HCT116 (cell line): ENCODE measurements at regions not wholly inside any gene's neighbourhood (a gene's known extent, or its start where the extent isn't known, plus 50 kb on each side); places are given as distances from the start of the nearest gene placed in this dataset.

Source experiments
- ATAC-seq: fragments of 200-7000 bp; cut with Tn5 transposase; 2 replicates; pipeline ENCODE4 v1.9.1; 2020; ENCODE audit warnings: mild to moderate bottlenecking, moderate library complexity
- BruUV-seq: library from RNA; stranded (reverse); fragments of 400-500 nt; replicated peaks from 2 replicates; lab custom pipeline; 2021; lab: Mats Ljungman, UMichigan
- CTCF ChIA-PET: fragments of 300-600 bp; sonication (Branson Sonifier 250); formaldehyde crosslinking; loops from one replicate; lab custom pipeline; 2021; ENCODE audit warnings: antibody characterized with exemption; lab: Charles Lee
- POLR2A ChIA-PET: fragments of 300-600, 350-600 bp; sonication (Branson Sonifier 250); formaldehyde crosslinking; loops from one replicate; lab custom pipeline; 2021; ENCODE audit warnings: antibody characterized with exemption; lab: Charles Lee
- RAD21 ChIA-PET, 2 experiments: fragments of 300-600 bp; sonication (Branson Sonifier 250); formaldehyde crosslinking; loops; one replicate each; lab custom pipeline; 2023; ENCODE audit warnings: low total read pairs in 2 of 2; ENCODE audit not compliant: uncharacterized antibody in 2 of 2, unreplicated experiment in 2 of 2, low non-redundant PET in 1 of 2; lab: Charles Lee
- DNase-seq: peaks from one replicate; pipeline ENCODE4 v3.0.0-alpha.2; 2010; ENCODE audit warnings: low read depth, low spot score
- H2AFZ ChIP-seq: fragments of 200-600 bp; shearing (Covaris generic), sonication (generic); 2 replicates; pipeline ENCODE4 v1.6.1; 2017; ENCODE audit warnings: low read depth, mixed run types, mixed read lengths, antibody characterized with exemption, low read length; ENCODE audit not compliant: poor library complexity, severe bottlenecking
- H3K27ac ChIP-seq: 2 replicates; pipeline ENCODE4 v1.5.1; 2012; ENCODE audit warnings: low read depth, low read length
- H3K27me3 ChIP-seq: fragments of 200-600 bp; sonication (generic); 2 replicates; pipeline ENCODE4 v1.6.1; 2016; ENCODE audit warnings: mixed run types, low read length, mixed read lengths; ENCODE audit not compliant: insufficient read depth
- H3K36me3 ChIP-seq, 2 experiments: fragments of 200-500 bp in 1 of 2; fragments of 200-600 bp in 1 of 2; sonication (Bioruptor generic) in 1 of 2; sonication (generic) in 1 of 2; 2 replicates each; pipeline versions ENCODE4 v1.5.1 to v1.6.1; 2014 to 2016; ENCODE audit warnings: low read length in 2 of 2, inconsistent platforms in 1 of 2, mixed read lengths in 1 of 2, mixed run types in 1 of 2; ENCODE audit not compliant: insufficient read depth in 2 of 2, control insufficient read depth in 1 of 2
- H3K4me1 ChIP-seq, 2 experiments: fragments of 200-600 bp in 1 of 2; sonication (generic) in 1 of 2; 2 replicates each; pipeline versions ENCODE4 v1.5.1 to v1.6.1; 2012 to 2017; ENCODE audit warnings: low read length in 2 of 2, inconsistent platforms in 1 of 2, mild to moderate bottlenecking in 1 of 2, mixed read lengths in 1 of 2, mixed run types in 1 of 2, moderate library complexity in 1 of 2; ENCODE audit not compliant: insufficient read depth in 2 of 2, control insufficient read depth in 1 of 2
- H3K4me2 ChIP-seq: fragments of 200-600 bp; sonication (generic); 2 replicates; pipeline ENCODE4 v1.6.1; 2017; ENCODE audit warnings: mixed run types, low read length, mixed read lengths
- H3K4me3 ChIP-seq, 2 experiments: fragments of 200-600 bp in 1 of 2; sonication (generic) in 1 of 2; replicated peaks in 1 of 2; 2 replicates each; pipeline ENCODE4 v1.5.1; 2011 to 2016; ENCODE audit warnings: low read length in 2 of 2, control low read depth in 1 of 2, low read depth in 1 of 2, mild to moderate bottlenecking in 1 of 2, mixed read lengths in 1 of 2, mixed run types in 1 of 2
- H3K79me2 ChIP-seq: fragments of 200-600 bp; sonication (generic); 2 replicates; pipeline ENCODE4 v1.6.1; 2017; ENCODE audit warnings: mild to moderate bottlenecking, mixed run types, low read length, moderate library complexity, mixed read lengths; ENCODE audit not compliant: insufficient read depth
- H3K9ac ChIP-seq: fragments of 200-600 bp; sonication (generic); 2 replicates; pipeline ENCODE4 v1.6.1; 2016; ENCODE audit warnings: low read length, mixed read lengths
- H3K9me2 ChIP-seq: fragments of 200-600 bp; sonication (generic), shearing (Covaris generic); 2 replicates; pipeline ENCODE4 v1.6.1; 2017; ENCODE audit warnings: mixed run types, mild to moderate bottlenecking, moderate library complexity; ENCODE audit not compliant: insufficient read depth
- H3K9me3 ChIP-seq, 2 experiments: fragments of 200-500 bp in 1 of 2; fragments of 200-600 bp in 1 of 2; sonication (Bioruptor generic) in 1 of 2; sonication (generic) in 1 of 2; 2 replicates each; pipeline ENCODE4 v1.6.1; 2014 to 2017; ENCODE audit warnings: low read length in 2 of 2, mixed read lengths in 2 of 2, inconsistent platforms in 1 of 2, low read depth in 1 of 2, mild to moderate bottlenecking in 1 of 2, mixed run types in 1 of 2, moderate library complexity in 1 of 2; ENCODE audit not compliant: control insufficient read depth in 1 of 2, insufficient read depth in 1 of 2
- H4K20me1 ChIP-seq: fragments of 200-600 bp; sonication (generic), shearing (Covaris generic); 2 replicates; pipeline ENCODE4 v1.6.1; 2017; ENCODE audit warnings: mixed run types, mild to moderate bottlenecking, moderate library complexity; ENCODE audit not compliant: insufficient read depth
- ATF3 ChIP-seq: IDR thresholded peaks from 2 replicates; pipeline ENCODE4 v1.6.1; 2012
- CBX3 ChIP-seq: IDR thresholded peaks from 2 replicates; pipeline ENCODE4 v1.6.1; 2012; ENCODE audit warnings: low read depth
- EGR1 ChIP-seq: IDR thresholded peaks from 2 replicates; pipeline ENCODE4 v1.6.1; 2012; ENCODE audit warnings: low read depth
- ELF1 ChIP-seq: IDR thresholded peaks from 2 replicates; pipeline ENCODE4 v1.6.1; 2012; ENCODE audit warnings: low read depth, borderline replicate concordance
- EZH2 ChIP-seq: fragments of 200-600 bp; sonication (generic); IDR thresholded peaks from 2 replicates; pipeline ENCODE4 v1.6.1; 2017; ENCODE audit warnings: antibody characterized with exemption, mixed run types
- EZH2phosphoT487 ChIP-seq: fragments of 200-600 bp; IDR thresholded peaks from 2 replicates; pipeline ENCODE4 v1.6.1; 2018; ENCODE audit warnings: antibody characterized with exemption, borderline replicate concordance
- POLR2A ChIP-seq: IDR thresholded peaks from 2 replicates; pipeline ENCODE4 v1.7.0; 2011; ENCODE audit warnings: borderline replicate concordance; ENCODE audit not compliant: insufficient read depth, insufficient read length; ENCODE audit errors: extremely low read depth
- RAD21 ChIP-seq: IDR thresholded peaks from 2 replicates; pipeline ENCODE4 v1.6.1; 2012; ENCODE audit warnings: low read depth, mild to moderate bottlenecking
- REST ChIP-seq: IDR thresholded peaks from 2 replicates; pipeline ENCODE4 v1.6.1; 2012; ENCODE audit warnings: low read depth
- TCF7L2 ChIP-seq: IDR thresholded peaks from 2 replicates; pipeline ENCODE4 v1.7.0; 2011; ENCODE audit warnings: borderline replicate concordance, inconsistent platforms; ENCODE audit not compliant: insufficient read depth, insufficient read length; ENCODE audit errors: extremely low read depth
- ZFX ChIP-seq: fragments of 450-650 bp; IDR thresholded peaks from 2 replicates; pipeline ENCODE4 v1.6.1; 2017
- intact Hi-C: fragments of 100-400 bp; cut with micrococcal nuclease; formaldehyde crosslinking; loops from 2 replicates; pipeline ENCODE4 v1.10.0; 2022
- TF ChIP-seq, protein P1 (sequence below), 3 experiments: fragments of 200-600 bp in 1 of 3; sonication (generic) in 1 of 3; IDR thresholded peaks in 2 of 3; conservative IDR thresholded peaks in 1 of 3; 2 replicates each; pipeline ENCODE4 v1.5.1; 2012 to 2017; ENCODE audit warnings: low read depth in 2 of 3, low read length in 2 of 3, antibody characterized with exemption in 1 of 3, borderline replicate concordance in 1 of 3, control low read depth in 1 of 3, mild to moderate bottlenecking in 1 of 3, mixed read lengths in 1 of 3, mixed run types in 1 of 3, moderate library complexity in 1 of 3; ENCODE audit not compliant: insufficient read depth in 1 of 3

DNA sequence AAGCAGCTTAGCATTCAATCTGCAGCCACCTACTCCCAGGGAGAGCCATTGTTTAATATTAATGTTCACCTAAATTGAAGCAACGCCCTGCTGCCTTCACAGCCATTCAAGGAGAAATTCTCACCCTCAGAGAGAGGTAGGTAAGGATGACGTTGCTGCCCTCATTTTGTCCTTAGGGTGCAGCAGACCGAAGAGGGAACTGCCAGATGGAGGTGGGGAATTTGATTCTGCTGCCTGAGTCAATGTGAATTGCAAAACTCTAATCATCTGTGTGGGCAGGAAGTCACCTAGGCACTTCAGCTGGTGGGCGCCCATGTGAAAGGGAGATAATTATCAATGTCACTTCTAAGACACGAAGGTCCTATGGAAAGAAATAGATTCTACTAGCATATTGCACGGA is 503.4 kb downstream of the TBC1D4 start:
- intact Hi-C loops = no loop called here
- H3K9me2 ChIP-seq = no peaks in the 10 kb centered on the region
- H3K9ac ChIP-seq = no peak overlapping the region
- H3K79me2 ChIP-seq = no peaks in the 10 kb centered on the region
- RAD21 ChIA-PET = no interaction called here
- H3K9me3 ChIP-seq = no peaks in the 10 kb centered on the region
- POLR2A ChIA-PET = no interaction called here
- no peaks in the 10 kb centered on the region for H3K36me3 ChIP-seq
- no peaks in the 10 kb centered on the region for H4K20me1 ChIP-seq
- no peak for ATAC-seq
- H3K4me1 ChIP-seq = no peaks in the 10 kb centered on the region
- no peak overlapping the region for H3K4me3 ChIP-seq
- CTCF ChIA-PET = no interaction called here
- TF ChIP-seq EZH2phosphoT487 (no peak), ZFX (no peak), EGR1 (no peak), RAD21 (no peak), ELF1 (no peak), CBX3 (no peak), TCF7L2 (no peak), ATF3 (no peak), POLR2A (no peak), EZH2 (no peak), REST (no peak)
- TF ChIP-seq, protein P1, sequence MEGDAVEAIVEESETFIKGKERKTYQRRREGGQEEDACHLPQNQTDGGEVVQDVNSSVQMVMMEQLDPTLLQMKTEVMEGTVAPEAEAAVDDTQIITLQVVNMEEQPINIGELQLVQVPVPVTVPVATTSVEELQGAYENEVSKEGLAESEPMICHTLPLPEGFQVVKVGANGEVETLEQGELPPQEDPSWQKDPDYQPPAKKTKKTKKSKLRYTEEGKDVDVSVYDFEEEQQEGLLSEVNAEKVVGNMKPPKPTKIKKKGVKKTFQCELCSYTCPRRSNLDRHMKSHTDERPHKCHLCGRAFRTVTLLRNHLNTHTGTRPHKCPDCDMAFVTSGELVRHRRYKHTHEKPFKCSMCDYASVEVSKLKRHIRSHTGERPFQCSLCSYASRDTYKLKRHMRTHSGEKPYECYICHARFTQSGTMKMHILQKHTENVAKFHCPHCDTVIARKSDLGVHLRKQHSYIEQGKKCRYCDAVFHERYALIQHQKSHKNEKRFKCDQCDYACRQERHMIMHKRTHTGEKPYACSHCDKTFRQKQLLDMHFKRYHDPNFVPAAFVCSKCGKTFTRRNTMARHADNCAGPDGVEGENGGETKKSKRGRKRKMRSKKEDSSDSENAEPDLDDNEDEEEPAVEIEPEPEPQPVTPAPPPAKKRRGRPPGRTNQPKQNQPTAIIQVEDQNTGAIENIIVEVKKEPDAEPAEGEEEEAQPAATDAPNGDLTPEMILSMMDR (IDR thresholded peaks at IDR 0.05 in 2 of 3, conservative IDR thresholded peaks at IDR 0.05 in 1 of 3; ENCODE audit: borderline replicate concordance in 1 of 3, insufficient read depth in 1 of 3, low read depth in 2 of 3, low read length in 2 of 3) = no peak
- H2AFZ ChIP-seq = no peak overlapping the region
- no peak for DNase-seq
- H3K27me3 ChIP-seq = no peaks in the 10 kb centered on the region
- BruUV-seq = no TSS peak
- H3K27ac ChIP-seq = no peak overlapping the region
- no peak overlapping the region for H3K4me2 ChIP-seq
